Fibroblast of lung (primary cell): ENCODE measurements at regions not wholly inside any gene's neighbourhood (a gene's known extent, or its start where the extent isn't known, plus 50 kb on each side); places are given as distances from the start of the nearest gene placed in this dataset.

Source experiments
- EZH2 ChIP-seq: IDR thresholded peaks from 2 replicates; pipeline ENCODE4 v1.5.1; 2012; ENCODE audit warnings: low read length, control low read depth, mild to moderate bottlenecking; ENCODE audit errors: missing control alignments
- TF ChIP-seq, protein P1 (sequence below), 2 donors: IDR thresholded peaks in 1 of 2; conservative IDR thresholded peaks in 1 of 2; 1 replicate in 1 of 2; 2 replicates in 1 of 2; pipeline ENCODE4 v1.5.1; 2011 to 2012; ENCODE audit warnings: low read length in 2 of 2, control low read depth in 1 of 2, inconsistent platforms in 1 of 2, low read depth in 1 of 2, mild to moderate bottlenecking in 1 of 2

DNA sequence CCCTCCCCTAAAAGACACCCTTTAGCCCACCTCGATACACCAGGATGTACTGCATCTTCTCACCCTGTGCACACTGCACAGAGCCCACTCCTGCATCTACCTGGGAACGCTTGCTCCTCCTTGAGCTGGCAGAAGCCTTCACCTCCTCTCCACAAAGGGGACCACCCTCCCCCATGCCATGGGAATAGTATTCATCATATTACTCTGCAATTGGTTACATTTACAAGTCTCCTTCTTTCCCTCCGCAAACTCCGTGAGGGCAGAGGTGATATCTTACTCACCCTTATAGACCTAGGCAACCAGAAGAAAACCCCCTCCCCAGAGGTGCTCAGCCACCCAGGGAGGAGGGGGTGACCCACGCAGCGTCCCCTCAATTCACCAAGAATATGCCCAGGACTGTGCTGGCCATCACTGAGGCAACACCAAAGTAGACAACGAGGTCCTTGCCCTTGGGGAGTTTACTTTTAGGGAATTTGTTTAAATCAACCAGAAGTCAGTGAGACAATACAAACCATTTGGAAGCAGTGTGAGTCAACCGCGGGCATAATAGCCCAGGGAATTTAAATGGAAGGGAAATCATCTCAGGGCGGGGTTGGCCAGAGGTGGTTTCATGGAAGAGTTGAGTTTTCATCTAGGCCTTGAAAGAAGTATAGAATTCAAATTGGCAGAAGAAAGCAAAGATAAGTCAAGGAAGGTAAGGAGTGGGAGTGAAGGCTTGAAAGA, 214.5 kb downstream of the BARX2 start:
- TF ChIP-seq, protein P1, sequence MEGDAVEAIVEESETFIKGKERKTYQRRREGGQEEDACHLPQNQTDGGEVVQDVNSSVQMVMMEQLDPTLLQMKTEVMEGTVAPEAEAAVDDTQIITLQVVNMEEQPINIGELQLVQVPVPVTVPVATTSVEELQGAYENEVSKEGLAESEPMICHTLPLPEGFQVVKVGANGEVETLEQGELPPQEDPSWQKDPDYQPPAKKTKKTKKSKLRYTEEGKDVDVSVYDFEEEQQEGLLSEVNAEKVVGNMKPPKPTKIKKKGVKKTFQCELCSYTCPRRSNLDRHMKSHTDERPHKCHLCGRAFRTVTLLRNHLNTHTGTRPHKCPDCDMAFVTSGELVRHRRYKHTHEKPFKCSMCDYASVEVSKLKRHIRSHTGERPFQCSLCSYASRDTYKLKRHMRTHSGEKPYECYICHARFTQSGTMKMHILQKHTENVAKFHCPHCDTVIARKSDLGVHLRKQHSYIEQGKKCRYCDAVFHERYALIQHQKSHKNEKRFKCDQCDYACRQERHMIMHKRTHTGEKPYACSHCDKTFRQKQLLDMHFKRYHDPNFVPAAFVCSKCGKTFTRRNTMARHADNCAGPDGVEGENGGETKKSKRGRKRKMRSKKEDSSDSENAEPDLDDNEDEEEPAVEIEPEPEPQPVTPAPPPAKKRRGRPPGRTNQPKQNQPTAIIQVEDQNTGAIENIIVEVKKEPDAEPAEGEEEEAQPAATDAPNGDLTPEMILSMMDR (conservative IDR thresholded peaks at IDR 0.05 in 1 of 2, IDR thresholded peaks at IDR 0.05 in 1 of 2; ENCODE audit: low read depth in 1 of 2, low read length in 2 of 2), result no peak
- no peak for TF ChIP-seq EZH2
